ENCODE measurements at regions not wholly inside any gene's neighbourhood (a gene's known extent, or its start where the extent isn't known, plus 50 kb on each side); places are given as distances from the start of the nearest gene placed in this dataset.

- TF ChIP-seq RNF2 (IDR thresholded peaks at IDR 0.05; ENCODE audit: borderline replicate concordance, low read depth, low read length, missing control alignments, poor library complexity, severe bottlenecking) (no peak), CEBPB (IDR thresholded peaks at IDR 0.05; ENCODE audit: low read depth, low read length) (no peak), EZH2 (IDR thresholded peaks at IDR 0.05; ENCODE audit: low read depth, low read length, severe bottlenecking) (no peak), BRCA1 (IDR thresholded peaks at IDR 0.05; ENCODE audit: low read depth, low read length) (no peak), EGR1 (IDR thresholded peaks at IDR 0.05; ENCODE audit: borderline replicate concordance, low read depth, low read length) (no peak), TEAD4 (IDR thresholded peaks at IDR 0.05; ENCODE audit: low read depth, low read length) (no peak), FOSL1 (IDR thresholded peaks at IDR 0.05; ENCODE audit: insufficient read depth, low read depth, low read length) (no peak), CBX5 (IDR thresholded peaks at IDR 0.05; ENCODE audit: low read depth, low read length) (no peak), CHD1 (IDR thresholded peaks at IDR 0.05; ENCODE audit: low read depth, low read length) (no peak), CTCF (IDR thresholded peaks at IDR 0.05; ENCODE audit: control extremely low read depth in 1 of 3, insufficient read depth in 1 of 3, low read depth in 1 of 3, low read length in 3 of 3) (no peak), NRF1 (IDR thresholded peaks at IDR 0.05; ENCODE audit: low read depth, low read length) (no peak)
These were observed 333.6 kb downstream of the CSNK1G3 start for GRCh38 chr5:123845356-123846100.

Measured in H1 (cell line).